ENCODE measurements at regions not wholly inside any gene's neighbourhood (a gene's known extent, or its start where the extent isn't known, plus 50 kb on each side); places are given as distances from the start of the nearest gene placed in this dataset.

- no peak for TF ChIP-seq IRF1 (CRISPR knock-in tag; IDR thresholded peaks at IDR 0.05)
Measured at GRCh38 chr1:221865808-221866207, 123.9 kb upstream of the DUSP10 start (continued).

- no peaks in the 10 kb centered on the region for H3K4me1 Mint-ChIP-seq
- ChIA-PET POLR2A (no interaction called here), CTCF (no interaction called here)
- no peak for ATAC-seq
- peaks cover 9% of the 10 kb centered on the region for H3K9me3 Mint-ChIP-seq
- DNase-seq (ENCODE audit: low spot score) = no peak
- no peak overlapping the region for H3K4me3 Mint-ChIP-seq
- no peak overlapping the region for H3K27ac Mint-ChIP-seq
- TF ChIP-seq ATF3 (CRISPR knock-in tag; conservative IDR thresholded peaks at IDR 0.05) (no peak), PRRX2 (CRISPR knock-in tag; IDR thresholded peaks at IDR 0.05) (no peak), USF1 (CRISPR knock-in tag; IDR thresholded peaks at IDR 0.05) (no peak), CBFB (CRISPR knock-in tag; IDR thresholded peaks at IDR 0.05; ENCODE audit: low read depth) (no peak), AR (CRISPR knock-in tag; IDR thresholded peaks at IDR 0.05) (no peak), ZNF396 (CRISPR knock-in tag; IDR thresholded peaks at IDR 0.05; ENCODE audit: borderline replicate concordance) (no peak), ZBTB43 (CRISPR knock-in tag; IDR thresholded peaks at IDR 0.05) (no peak), FOXJ3 (CRISPR knock-in tag; IDR thresholded peaks at IDR 0.05; ENCODE audit: borderline replicate concordance) (no peak), SMAD3 (CRISPR knock-in tag; IDR thresholded peaks at IDR 0.05; ENCODE audit: borderline replicate concordance) (no peak), JAZF1 (CRISPR knock-in tag; IDR thresholded peaks at IDR 0.05) (no peak)
- H3K36me3 Mint-ChIP-seq = no peaks in the 10 kb centered on the region
- H3K27me3 Mint-ChIP-seq (ENCODE audit: low read depth) = no peaks in the 10 kb centered on the region
Measured at GRCh38 chr1:221863635-221864034, 121.7 kb upstream of the DUSP10 start.

- no peak for DNase-seq (ENCODE audit: low spot score)
- Mint-ChIP-seq H3K27ac (no peak overlapping the region), H3K4me3 (no peak overlapping the region), H3K36me3 (no peaks in the 10 kb centered on the region), H3K27me3 (ENCODE audit: low read depth) (no peaks in the 10 kb centered on the region), H3K9me3 (peaks cover 9% of the 10 kb centered on the region), H3K4me1 (no peaks in the 10 kb centered on the region)
- ATAC-seq = no peak
- ChIA-PET CTCF (no interaction called here), POLR2A (no interaction called here)
- no peak for TF ChIP-seq TCF7 (CRISPR knock-in tag; IDR thresholded peaks at IDR 0.05; ENCODE audit: low read depth)
- no peak for TF ChIP-seq MLX (CRISPR knock-in tag; IDR thresholded peaks at IDR 0.05)
- no peak for TF ChIP-seq SP1 (CRISPR knock-in tag; conservative IDR thresholded peaks at IDR 0.05)
- no peak for TF ChIP-seq CREM (CRISPR knock-in tag; IDR thresholded peaks at IDR 0.05)
- TF ChIP-seq TEAD1 (CRISPR knock-in tag; IDR thresholded peaks at IDR 0.05) = no peak
Measured at GRCh38 chr1:221862971-221863370, 121.1 kb upstream of the DUSP10 start.

All from WTC11 (cell line).